OCI-LY3 (cell line): ENCODE measurements at regions not wholly inside any gene's neighbourhood (a gene's known extent, or its start where the extent isn't known, plus 50 kb on each side); places are given as distances from the start of the nearest gene placed in this dataset.

Experiments
- CTCF ChIP-seq: fragments of 200-600, 300-600 bp; sonication (generic); IDR thresholded peaks from 2 replicates; pipeline ENCODE4 v1.5.1; 2014; ENCODE audit warnings: antibody characterized with exemption, low read length, low read depth
- EZH2phosphoT487 ChIP-seq: fragments of 200-600 bp; shearing (Covaris generic); IDR thresholded peaks from 2 replicates; pipeline ENCODE4 v1.6.1; 2018; ENCODE audit warnings: antibody characterized with exemption, mixed run types, low read depth

DNA sequence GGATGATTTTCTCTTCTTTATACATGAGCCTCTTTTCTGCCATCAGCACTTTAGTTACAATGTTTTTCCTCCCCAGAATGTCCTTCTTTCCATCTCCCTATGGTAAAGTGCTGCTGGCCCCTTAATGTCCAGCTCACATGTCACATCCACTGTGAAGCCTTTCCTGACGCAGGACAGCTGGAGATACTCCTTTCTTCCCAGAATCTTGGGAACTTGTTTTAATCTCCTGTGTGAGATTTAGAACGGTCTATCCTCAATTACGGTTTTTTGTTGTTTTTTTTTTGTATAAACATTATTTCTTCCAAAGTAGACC lies 147.7 kb upstream of the TSC22D2 start:
- TF ChIP-seq CTCF (no peak), EZH2phosphoT487 (no peak)
